ENCODE measurements at regions not wholly inside any gene's neighbourhood (a gene's known extent, or its start where the extent isn't known, plus 50 kb on each side); places are given as distances from the start of the nearest gene placed in this dataset.

GRCh38 chr14:85087201-85087600, 442.7 kb upstream of the FLRT2 start:
- no peak for DNase-seq

- DNase-seq = no peak
Observed at GRCh38 chr14:85088192-85088591, 441.8 kb upstream of the FLRT2 start.

- no peak for DNase-seq
Observed at GRCh38 chr14:85090681-85091080, 439.3 kb upstream of the FLRT2 start.

GRCh38 chr14:85093631-85094330, 436.2 kb upstream of the FLRT2 start:
- no peak for DNase-seq

- no peak for DNase-seq
Observed at GRCh38 chr14:85102591-85102990, 427.4 kb upstream of the FLRT2 start.

GRCh38 chr14:85106506-85106905, 423.4 kb upstream of the FLRT2 start:
- no peak for DNase-seq

- DNase-seq = no peak
Observed at GRCh38 chr14:85112762-85113161, 417.2 kb upstream of the FLRT2 start.

- no peak for DNase-seq
Observed at GRCh38 chr14:85115921-85116320, 414.0 kb upstream of the FLRT2 start.

GRCh38 chr14:85118274-85118673, 411.7 kb upstream of the FLRT2 start:
- DNase-seq = no peak

GRCh38 chr14:85122690-85123089, 407.3 kb upstream of the FLRT2 start:
- no peak for DNase-seq

GRCh38 chr14:85123755-85124154, 406.2 kb upstream of the FLRT2 start:
- no peak for DNase-seq

GRCh38 chr14:85124631-85125290, 405.2 kb upstream of the FLRT2 start:
- no peak for DNase-seq

GRCh38 chr14:85125291-85125670, 404.7 kb upstream of the FLRT2 start:
- no peak for DNase-seq

GRCh38 chr14:85129921-85130320, 400.0 kb upstream of the FLRT2 start:
- DNase-seq = no peak

- DNase-seq = no peak
Observed at GRCh38 chr14:85131226-85131922, 398.6 kb upstream of the FLRT2 start.

- DNase-seq = no peak
Observed at GRCh38 chr14:85142982-85143381, 387.0 kb upstream of the FLRT2 start.

- DNase-seq = no peak
Observed at GRCh38 chr14:85146779-85147178, 383.2 kb upstream of the FLRT2 start.

GRCh38 chr14:85150166-85150565, 379.8 kb upstream of the FLRT2 start:
- DNase-seq = no peak

- no peak for DNase-seq
Observed at GRCh38 chr14:85154714-85155113, 375.2 kb upstream of the FLRT2 start.

- DNase-seq = no peak
Observed at GRCh38 chr14:85156319-85156718, 373.6 kb upstream of the FLRT2 start.

GRCh38 chr14:85159726-85160125, 370.2 kb upstream of the FLRT2 start:
- no peak for DNase-seq

GRCh38 chr14:85165094-85165493, 364.9 kb upstream of the FLRT2 start:
- no peak for DNase-seq

GRCh38 chr14:85169381-85169780, 360.6 kb upstream of the FLRT2 start:
- no peak for DNase-seq

GRCh38 chr14:85172290-85172689, 357.7 kb upstream of the FLRT2 start:
- no peak for DNase-seq
